ENCODE measurements at regions not wholly inside any gene's neighbourhood (a gene's known extent, or its start where the extent isn't known, plus 50 kb on each side); places are given as distances from the start of the nearest gene placed in this dataset.

DNA sequence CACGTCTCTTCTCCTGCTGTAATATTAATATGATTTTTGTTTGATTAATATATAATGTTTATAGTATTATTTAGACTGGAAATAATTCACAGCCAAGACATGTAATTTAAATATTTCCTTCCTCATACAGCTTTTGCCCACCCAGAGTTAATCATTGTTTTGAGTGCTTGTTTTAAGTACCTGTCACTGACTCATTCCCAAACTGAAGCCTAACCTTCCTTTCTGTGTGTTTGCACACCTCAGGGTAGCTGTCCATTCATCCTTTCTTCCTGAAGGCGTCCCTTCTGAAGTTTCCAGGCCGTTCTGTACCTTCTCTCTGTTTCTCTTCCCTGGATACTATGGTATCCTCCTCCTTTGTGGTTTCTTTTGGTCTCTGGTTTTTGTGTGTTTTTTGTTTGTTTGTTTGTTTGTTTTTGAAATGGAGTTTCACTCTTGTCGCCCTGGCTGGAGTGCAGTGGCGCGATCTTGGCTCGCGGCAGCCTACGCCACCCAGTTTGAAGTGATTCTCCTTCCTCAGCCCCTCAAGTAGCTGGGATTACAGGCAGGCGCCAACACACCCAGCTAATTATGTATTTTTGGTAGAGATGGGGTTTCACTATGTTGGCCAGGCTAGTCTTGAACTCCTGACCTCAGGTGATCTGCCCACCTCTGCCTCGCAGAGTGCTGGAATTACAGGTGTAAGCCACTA lies 312.4 kb downstream of the DOCK8 start:
- TF ChIP-seq POLR2A (IDR thresholded peaks at IDR 0.05; ENCODE audit: control extremely low read depth in 1 of 2, low read depth in 2 of 2, low read length in 2 of 2) (no peak), CHD2 (IDR thresholded peaks at IDR 0.05; ENCODE audit: low read length) (no peak), POLR2AphosphoS5 (IDR thresholded peaks at IDR 0.05; ENCODE audit: low read depth, low read length) (no peak), POU5F1 (IDR thresholded peaks at IDR 0.05; ENCODE audit: low read depth, low read length) (no peak)
- TF ChIP-seq, protein P1, sequence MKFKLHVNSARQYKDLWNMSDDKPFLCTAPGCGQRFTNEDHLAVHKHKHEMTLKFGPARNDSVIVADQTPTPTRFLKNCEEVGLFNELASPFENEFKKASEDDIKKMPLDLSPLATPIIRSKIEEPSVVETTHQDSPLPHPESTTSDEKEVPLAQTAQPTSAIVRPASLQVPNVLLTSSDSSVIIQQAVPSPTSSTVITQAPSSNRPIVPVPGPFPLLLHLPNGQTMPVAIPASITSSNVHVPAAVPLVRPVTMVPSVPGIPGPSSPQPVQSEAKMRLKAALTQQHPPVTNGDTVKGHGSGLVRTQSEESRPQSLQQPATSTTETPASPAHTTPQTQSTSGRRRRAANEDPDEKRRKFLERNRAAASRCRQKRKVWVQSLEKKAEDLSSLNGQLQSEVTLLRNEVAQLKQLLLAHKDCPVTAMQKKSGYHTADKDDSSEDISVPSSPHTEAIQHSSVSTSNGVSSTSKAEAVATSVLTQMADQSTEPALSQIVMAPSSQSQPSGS (IDR thresholded peaks at IDR 0.05; ENCODE audit: low read length): no peak
- TF ChIP-seq, protein P2, sequence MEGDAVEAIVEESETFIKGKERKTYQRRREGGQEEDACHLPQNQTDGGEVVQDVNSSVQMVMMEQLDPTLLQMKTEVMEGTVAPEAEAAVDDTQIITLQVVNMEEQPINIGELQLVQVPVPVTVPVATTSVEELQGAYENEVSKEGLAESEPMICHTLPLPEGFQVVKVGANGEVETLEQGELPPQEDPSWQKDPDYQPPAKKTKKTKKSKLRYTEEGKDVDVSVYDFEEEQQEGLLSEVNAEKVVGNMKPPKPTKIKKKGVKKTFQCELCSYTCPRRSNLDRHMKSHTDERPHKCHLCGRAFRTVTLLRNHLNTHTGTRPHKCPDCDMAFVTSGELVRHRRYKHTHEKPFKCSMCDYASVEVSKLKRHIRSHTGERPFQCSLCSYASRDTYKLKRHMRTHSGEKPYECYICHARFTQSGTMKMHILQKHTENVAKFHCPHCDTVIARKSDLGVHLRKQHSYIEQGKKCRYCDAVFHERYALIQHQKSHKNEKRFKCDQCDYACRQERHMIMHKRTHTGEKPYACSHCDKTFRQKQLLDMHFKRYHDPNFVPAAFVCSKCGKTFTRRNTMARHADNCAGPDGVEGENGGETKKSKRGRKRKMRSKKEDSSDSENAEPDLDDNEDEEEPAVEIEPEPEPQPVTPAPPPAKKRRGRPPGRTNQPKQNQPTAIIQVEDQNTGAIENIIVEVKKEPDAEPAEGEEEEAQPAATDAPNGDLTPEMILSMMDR (IDR thresholded peaks at IDR 0.05; ENCODE audit: control extremely low read depth in 1 of 3, insufficient read depth in 1 of 3, low read depth in 1 of 3, low read length in 3 of 3): no peak

Data from H1 (cell line).